DOHH2 (cell line): ENCODE measurements at regions not wholly inside any gene's neighbourhood (a gene's known extent, or its start where the extent isn't known, plus 50 kb on each side); places are given as distances from the start of the nearest gene placed in this dataset.

ENCODE experiments used
- EZH2phosphoT487 ChIP-seq: fragments of 200-600 bp; sonication (generic); IDR thresholded peaks from 2 replicates; pipeline ENCODE4 v1.6.1; 2017; ENCODE audit warnings: borderline replicate concordance, mild to moderate bottlenecking, antibody characterized with exemption, low read length, moderate library complexity, mixed read lengths
- TF ChIP-seq, protein P1 (sequence below): fragments of 200-600 bp; sonication (generic); IDR thresholded peaks from one replicate; pipeline ENCODE4 v1.5.1; 2014; ENCODE audit warnings: antibody characterized with exemption, mild to moderate bottlenecking, low read depth, low read length; ENCODE audit not compliant: poor library complexity, severe bottlenecking

GRCh38 chr5:167616043-167616890 lies 675.2 kb upstream of the WWC1 start:
- TF ChIP-seq, protein P1, sequence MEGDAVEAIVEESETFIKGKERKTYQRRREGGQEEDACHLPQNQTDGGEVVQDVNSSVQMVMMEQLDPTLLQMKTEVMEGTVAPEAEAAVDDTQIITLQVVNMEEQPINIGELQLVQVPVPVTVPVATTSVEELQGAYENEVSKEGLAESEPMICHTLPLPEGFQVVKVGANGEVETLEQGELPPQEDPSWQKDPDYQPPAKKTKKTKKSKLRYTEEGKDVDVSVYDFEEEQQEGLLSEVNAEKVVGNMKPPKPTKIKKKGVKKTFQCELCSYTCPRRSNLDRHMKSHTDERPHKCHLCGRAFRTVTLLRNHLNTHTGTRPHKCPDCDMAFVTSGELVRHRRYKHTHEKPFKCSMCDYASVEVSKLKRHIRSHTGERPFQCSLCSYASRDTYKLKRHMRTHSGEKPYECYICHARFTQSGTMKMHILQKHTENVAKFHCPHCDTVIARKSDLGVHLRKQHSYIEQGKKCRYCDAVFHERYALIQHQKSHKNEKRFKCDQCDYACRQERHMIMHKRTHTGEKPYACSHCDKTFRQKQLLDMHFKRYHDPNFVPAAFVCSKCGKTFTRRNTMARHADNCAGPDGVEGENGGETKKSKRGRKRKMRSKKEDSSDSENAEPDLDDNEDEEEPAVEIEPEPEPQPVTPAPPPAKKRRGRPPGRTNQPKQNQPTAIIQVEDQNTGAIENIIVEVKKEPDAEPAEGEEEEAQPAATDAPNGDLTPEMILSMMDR, result no peak
- TF ChIP-seq EZH2phosphoT487, result no peak
